Dendritic cell treated with granulocyte-macrophage colony-stimulating factor and Interleukin-4, amounts not matched to agents 40 ng/mL and 50 ng/mL, for 4 days (primary cell): ENCODE measurements at regions not wholly inside any gene's neighbourhood (a gene's known extent, or its start where the extent isn't known, plus 50 kb on each side); places are given as distances from the start of the nearest gene placed in this dataset.
"Not testable (repeated sequence)": the region's sequence is repeated elsewhere in the genome, so short reads cannot be mapped to it uniquely, and the experiment has no call there.

ENCODE experiments used
- H3K27ac Mint-ChIP-seq: one replicate; pipeline ENCODE4 v1.8.0; 2022; ENCODE audit warnings: mild to moderate bottlenecking, mixed read lengths
- H3K27me3 Mint-ChIP-seq: one replicate; pipeline ENCODE4 v1.8.0; 2022; ENCODE audit warnings: mild to moderate bottlenecking, mixed read lengths
- H3K36me3 Mint-ChIP-seq: one replicate; pipeline ENCODE4 v1.8.0; 2022; ENCODE audit warnings: low read depth, mixed read lengths
- H3K4me1 Mint-ChIP-seq: one replicate; pipeline ENCODE4 v1.8.0; 2022; ENCODE audit warnings: low read depth, mixed read lengths
- H3K4me3 Mint-ChIP-seq: one replicate; pipeline ENCODE4 v1.8.0; 2022; ENCODE audit warnings: mild to moderate bottlenecking, moderate library complexity, mixed read lengths
- H3K9me3 Mint-ChIP-seq: one replicate; pipeline ENCODE4 v1.8.0; 2022; ENCODE audit warnings: mixed read lengths
- intact Hi-C: fragments of 100-400 bp; cut with micrococcal nuclease; formaldehyde crosslinking; loops from one replicate; pipeline ENCODE4 v1.15.0; 2022

DNA sequence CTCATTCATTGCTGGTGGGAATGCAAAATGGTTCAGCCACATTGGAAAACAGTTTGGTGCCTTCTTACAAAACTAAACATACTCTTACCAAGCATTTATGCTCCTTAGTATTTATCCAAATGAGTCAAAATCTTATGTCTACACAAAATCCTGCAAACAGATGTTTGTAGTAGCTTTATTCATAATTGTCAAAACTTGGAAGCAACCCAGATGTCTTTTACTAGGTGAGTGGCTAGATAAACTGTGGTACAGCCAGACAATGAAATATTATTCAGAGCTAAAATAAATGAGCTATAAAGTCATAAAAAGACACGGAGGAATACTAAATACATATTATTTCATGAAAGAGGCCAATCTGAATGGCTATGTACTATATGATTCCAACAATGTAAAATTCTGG, 709.5 kb downstream of the NSUN3 start:
- Mint-ChIP-seq H3K27ac (no peak overlapping the region), H3K27me3 (no peaks in the 10 kb centered on the region), H3K4me1 (no peaks in the 10 kb centered on the region), H3K9me3 (peaks cover 3% of the 10 kb centered on the region), H3K36me3 (no peaks in the 10 kb centered on the region), H3K4me3 (no peak overlapping the region)
- intact Hi-C loops: no loop called here

DNA sequence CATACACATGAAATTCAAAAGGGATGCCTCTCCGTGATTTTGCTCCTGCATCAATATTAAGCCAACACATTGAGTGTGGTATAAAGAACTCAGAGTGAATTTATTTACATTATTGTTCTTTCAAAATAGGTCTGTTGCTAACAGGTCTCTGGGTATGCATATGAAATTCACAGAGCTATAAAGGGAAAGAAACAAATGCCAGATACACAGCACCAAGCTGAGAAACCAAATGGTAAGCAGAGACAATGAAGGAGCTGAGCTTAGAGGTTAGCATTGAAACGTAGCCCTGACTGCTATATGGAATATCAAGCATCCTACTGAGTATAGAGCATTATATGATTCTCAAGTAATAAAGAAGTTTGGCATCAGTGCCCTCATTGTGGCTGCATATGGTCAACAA, 712.9 kb downstream of the NSUN3 start:
- no peaks in the 10 kb centered on the region for H3K27me3 Mint-ChIP-seq
- no peaks in the 10 kb centered on the region for H3K36me3 Mint-ChIP-seq
- intact Hi-C loops: no loop called here
- H3K4me3 Mint-ChIP-seq: no peak overlapping the region
- H3K4me1 Mint-ChIP-seq: no peaks in the 10 kb centered on the region
- H3K27ac Mint-ChIP-seq: no peak overlapping the region
- H3K9me3 Mint-ChIP-seq: no peaks in the 10 kb centered on the region

DNA sequence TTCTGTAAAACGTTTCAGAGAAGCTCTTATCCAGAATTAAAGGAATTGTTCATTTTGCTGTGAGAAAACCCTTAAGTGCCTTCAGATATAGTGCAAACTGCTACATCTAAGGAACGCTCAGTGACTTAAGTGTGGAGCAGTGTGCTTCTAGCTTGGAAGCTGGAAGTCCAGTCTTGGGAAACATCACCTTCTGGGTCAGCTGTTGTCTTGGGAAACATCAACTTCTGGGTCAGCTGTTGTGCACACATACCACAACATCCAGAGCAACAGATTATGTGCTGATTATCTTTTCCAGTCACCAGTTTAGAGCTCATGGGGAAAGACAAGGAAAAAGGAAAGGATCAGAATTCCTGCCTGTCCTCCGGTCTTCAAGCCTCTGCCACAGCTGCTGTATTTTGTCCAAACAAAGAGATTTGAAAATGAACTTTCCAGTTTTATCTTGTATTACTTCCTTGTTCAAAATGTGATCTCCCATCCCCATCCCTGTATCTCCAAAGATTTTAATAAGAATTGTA, 713.6 kb downstream of the NSUN3 start:
- H3K4me3 Mint-ChIP-seq: no peak overlapping the region
- H3K36me3 Mint-ChIP-seq: no peaks in the 10 kb centered on the region
- no peaks in the 10 kb centered on the region for H3K4me1 Mint-ChIP-seq
- no peaks in the 10 kb centered on the region for H3K9me3 Mint-ChIP-seq
- no peaks in the 10 kb centered on the region for H3K27me3 Mint-ChIP-seq
- no peak overlapping the region for H3K27ac Mint-ChIP-seq
- intact Hi-C loops: no loop called here

DNA sequence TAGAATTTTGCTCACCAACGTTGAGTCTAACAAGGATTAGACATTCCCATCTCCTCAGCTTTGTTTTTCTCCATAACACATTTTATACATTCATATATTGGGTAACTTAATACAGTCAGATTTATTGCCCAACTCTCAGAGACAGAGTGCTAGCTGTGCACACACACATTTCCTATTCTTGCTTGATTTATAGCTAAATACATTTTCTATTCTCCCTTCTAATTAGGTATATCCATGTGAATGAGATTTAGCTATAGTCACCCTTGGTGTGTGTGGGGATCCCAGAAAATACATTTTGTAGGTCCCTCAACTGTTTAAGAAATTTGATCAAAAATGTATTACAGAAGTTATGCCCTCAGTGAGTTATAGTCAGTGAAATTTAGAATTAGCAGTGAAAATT, 715.4 kb downstream of the NSUN3 start:
- Mint-ChIP-seq H3K36me3 (no peaks in the 10 kb centered on the region), H3K4me3 (no peak overlapping the region), H3K9me3 (no peaks in the 10 kb centered on the region)

DNA sequence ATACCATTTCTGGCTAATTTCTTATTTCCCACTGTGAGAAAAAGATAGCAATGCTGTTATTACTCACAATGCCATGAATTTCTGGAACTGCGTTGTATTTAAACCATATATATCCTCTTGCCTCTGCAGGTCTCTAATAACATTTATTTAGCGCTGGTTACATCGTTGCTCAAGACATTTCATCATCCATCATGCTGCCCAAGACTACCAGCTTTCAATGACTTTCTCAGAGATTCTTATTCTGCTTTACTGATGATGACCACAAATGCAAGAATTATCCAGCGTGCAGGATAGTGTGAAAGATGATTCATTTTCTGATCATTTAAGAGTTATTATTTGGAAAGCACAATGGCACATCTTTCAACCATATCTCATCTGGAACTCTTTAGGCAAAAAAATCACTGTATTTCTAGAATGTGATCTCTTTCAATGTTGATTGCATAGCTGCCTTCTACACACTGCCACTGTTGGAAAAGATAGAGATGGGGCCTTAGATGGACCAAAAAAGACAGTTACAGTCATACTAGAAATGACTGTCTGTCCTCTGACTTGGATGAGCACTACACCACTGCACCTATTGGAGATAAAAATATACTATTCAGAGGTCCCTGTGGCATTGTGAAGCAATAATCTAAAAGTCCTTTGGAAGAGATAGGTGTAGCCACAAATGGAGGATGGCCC, 716.1 kb downstream of the NSUN3 start:
- Mint-ChIP-seq H3K9me3 (no peaks in the 10 kb centered on the region), H3K36me3 (no peaks in the 10 kb centered on the region), H3K27me3 (no peaks in the 10 kb centered on the region), H3K4me3 (no peak overlapping the region), H3K4me1 (no peaks in the 10 kb centered on the region), H3K27ac (no peak overlapping the region)
- intact Hi-C loops: no loop called here

More for the DNA sequence above, 715.4 kb downstream of the NSUN3 start:
- H3K27ac Mint-ChIP-seq: no peak overlapping the region
- intact Hi-C loops: no loop called here
- no peaks in the 10 kb centered on the region for H3K27me3 Mint-ChIP-seq
- H3K4me1 Mint-ChIP-seq: no peaks in the 10 kb centered on the region

DNA sequence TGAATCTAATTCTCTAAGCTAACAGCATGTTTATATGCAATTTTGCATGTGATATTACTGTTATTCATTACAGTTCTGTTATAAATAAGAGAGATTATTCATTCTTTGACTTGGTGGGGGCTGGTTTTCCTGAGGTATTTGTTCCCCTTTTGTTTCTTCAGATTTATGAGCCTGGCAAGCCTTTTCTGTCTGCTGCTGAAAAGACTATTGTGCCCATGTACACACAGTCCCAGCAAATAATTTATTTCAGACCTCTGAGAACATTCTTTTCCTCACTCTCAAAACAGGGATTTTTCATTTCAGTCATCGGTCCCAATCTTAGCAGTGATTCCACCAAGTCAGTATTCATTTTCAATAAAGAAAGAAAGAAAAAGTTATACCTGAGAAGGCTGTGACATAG, 716.8 kb downstream of the NSUN3 start:
- Mint-ChIP-seq H3K27ac (no peak overlapping the region), H3K9me3 (no peaks in the 10 kb centered on the region), H3K36me3 (no peaks in the 10 kb centered on the region), H3K4me3 (no peak overlapping the region), H3K27me3 (no peaks in the 10 kb centered on the region), H3K4me1 (no peaks in the 10 kb centered on the region)
- intact Hi-C loops: no loop called here

DNA sequence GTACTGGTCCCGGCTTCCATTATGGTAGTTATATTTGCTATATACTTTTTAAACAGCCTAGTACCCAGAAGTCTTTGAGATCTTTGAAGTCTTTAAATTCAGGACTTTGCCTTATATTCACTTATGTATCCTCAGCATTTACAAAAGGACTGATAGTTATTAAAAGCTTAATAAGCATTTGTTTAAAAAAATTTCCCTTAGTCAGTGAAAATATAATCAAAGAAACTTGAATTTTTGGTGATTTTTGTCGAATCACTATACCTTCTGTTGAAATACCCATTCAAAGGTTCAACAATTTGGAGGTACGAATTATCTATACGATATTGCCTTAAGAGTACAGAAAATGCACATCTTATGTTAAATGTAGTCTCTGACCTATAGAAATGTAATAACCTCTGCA, 721.4 kb downstream of the NSUN3 start:
- intact Hi-C loops: no loop called here
- no peaks in the 10 kb centered on the region for H3K27me3 Mint-ChIP-seq
- H3K36me3 Mint-ChIP-seq: no peaks in the 10 kb centered on the region
- no peak overlapping the region for H3K27ac Mint-ChIP-seq
- H3K9me3 Mint-ChIP-seq: no peaks in the 10 kb centered on the region
- no peak overlapping the region for H3K4me3 Mint-ChIP-seq
- H3K4me1 Mint-ChIP-seq: no peaks in the 10 kb centered on the region

DNA sequence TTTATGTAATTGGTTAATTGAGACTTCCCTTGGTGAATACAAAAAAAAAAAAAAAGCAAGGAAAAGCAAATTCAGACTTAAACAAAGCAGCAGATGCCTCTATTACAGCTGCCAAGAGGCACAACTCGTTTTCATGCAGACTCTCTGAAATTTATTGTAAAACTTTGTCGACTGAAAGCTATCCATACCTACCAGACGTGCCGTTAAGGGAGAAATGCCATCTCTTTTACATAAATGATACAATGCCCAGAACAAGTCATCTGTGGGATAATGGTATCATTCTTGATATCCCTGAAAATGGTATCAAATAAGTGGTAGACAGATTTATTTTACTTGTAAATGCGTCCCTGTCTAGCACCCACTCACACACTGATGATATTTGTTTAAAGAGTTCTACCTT, 724.2 kb downstream of the NSUN3 start:
- Mint-ChIP-seq H3K36me3 (no peaks in the 10 kb centered on the region), H3K4me3 (no peak overlapping the region), H3K27ac (no peak overlapping the region), H3K9me3 (no peaks in the 10 kb centered on the region), H3K4me1 (no peaks in the 10 kb centered on the region), H3K27me3 (no peaks in the 10 kb centered on the region)
- intact Hi-C loops: no loop called here

DNA sequence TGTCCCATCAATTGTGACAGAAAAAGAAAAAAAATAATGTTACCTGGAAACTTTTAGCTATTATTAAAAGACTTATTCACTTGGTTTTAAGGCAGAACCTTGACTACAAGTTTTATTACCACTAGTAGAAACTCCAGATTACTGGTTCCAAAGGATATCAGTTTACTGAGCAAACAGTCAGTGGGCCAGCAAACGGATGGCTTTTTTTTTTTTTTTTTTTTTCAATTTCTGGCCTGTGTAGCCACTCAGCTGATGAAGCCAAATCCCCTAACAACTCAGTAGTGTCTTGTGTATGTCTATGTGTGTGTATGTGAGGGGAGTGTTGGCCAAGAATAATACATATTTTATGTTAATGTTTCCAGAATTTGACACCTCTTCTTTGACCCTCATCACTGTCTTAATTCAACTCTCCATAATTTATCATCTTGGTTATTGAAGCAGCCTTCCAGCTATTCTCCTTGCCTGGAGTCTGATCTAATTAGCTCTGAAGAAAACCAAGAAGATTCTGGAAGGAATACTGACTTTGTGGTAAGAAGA, 724.9 kb downstream of the NSUN3 start:
- Mint-ChIP-seq H3K27ac (no peak overlapping the region), H3K4me1 (no peaks in the 10 kb centered on the region), H3K36me3 (no peaks in the 10 kb centered on the region), H3K9me3 (no peaks in the 10 kb centered on the region), H3K27me3 (no peaks in the 10 kb centered on the region), H3K4me3 (no peak overlapping the region)
- intact Hi-C loops: no loop called here

DNA sequence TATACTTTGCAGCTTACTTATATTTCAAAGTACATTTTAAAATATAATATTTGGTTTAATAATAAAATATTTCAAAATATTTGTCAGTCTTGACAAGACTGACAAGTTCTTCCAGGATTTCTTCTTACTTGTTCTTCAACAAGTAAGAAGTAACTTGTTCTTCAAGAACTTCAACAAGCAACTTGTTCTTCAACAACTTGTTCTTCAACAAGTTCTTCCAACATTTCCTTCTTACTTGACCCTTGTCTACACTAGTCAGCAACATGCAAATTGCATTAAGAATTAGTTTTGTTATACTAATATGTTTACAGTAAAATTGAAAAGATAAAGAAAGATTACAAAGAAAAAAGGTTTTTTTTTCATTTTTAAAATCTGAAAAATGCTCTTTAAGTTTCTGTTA, 731.7 kb downstream of the NSUN3 start:
- H3K27ac Mint-ChIP-seq: no peak overlapping the region
- intact Hi-C loops: no loop called here
- no peak overlapping the region for H3K4me3 Mint-ChIP-seq
- no peaks in the 10 kb centered on the region for H3K36me3 Mint-ChIP-seq
- H3K4me1 Mint-ChIP-seq: no peaks in the 10 kb centered on the region
- no peaks in the 10 kb centered on the region for H3K27me3 Mint-ChIP-seq
- H3K9me3 Mint-ChIP-seq: no peaks in the 10 kb centered on the region

DNA sequence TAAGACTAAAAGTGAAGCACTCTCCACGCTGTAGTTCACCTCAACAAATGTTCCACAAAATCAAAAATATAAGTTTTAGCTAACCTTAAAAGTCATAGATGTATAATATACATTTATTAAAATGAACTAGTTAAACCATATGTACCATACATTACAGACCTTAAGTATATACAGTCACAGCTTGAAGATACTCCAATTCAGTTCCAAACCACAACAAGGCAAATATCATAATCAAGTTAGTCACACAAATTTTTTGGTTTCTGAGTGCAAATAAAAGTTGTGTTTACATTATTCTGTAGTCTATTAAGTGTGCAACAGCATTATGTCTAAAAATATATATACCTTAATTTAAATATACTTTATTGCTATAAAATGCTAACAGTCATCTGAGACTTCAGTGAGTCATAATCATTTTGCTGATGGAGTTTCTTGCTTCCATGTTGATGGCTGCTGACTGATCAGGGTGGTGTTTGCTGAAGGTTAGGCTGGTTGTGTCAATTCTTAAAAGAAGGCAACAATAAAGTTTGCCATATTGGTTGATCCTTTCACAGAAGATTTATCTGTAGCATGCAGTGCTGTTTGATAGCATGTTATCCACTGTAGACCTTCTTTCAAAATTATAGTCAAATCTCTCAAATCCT, 736.7 kb downstream of the NSUN3 start:
- Mint-ChIP-seq H3K4me1 (no peaks in the 10 kb centered on the region), H3K27me3 (no peaks in the 10 kb centered on the region), H3K36me3 (no peaks in the 10 kb centered on the region), H3K27ac (no peak overlapping the region), H3K9me3 (peaks cover 9% of the 10 kb centered on the region), H3K4me3 (no peak overlapping the region)
- intact Hi-C loops: no loop called here

DNA sequence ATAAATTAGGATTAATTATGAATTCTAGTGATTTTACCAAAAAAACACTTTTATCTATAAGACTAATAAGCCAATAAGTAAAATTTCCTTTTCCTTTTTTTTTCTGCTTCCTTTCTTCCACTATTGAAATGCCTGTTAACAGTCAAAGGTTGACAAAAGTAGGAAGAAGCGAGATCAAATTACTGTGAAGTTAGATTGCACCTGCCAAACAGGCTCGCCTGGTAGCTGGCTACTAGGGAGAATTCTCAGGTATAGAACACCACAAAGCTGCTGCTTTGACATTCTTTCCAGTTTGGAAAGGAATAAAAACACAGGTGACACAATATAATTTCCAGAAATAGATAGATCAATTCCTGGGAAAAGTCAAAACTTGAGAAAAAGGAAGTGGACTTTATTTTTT, 749.0 kb downstream of the NSUN3 start:
- intact Hi-C loops: no loop called here
- H3K36me3 Mint-ChIP-seq: no peaks in the 10 kb centered on the region
- H3K4me3 Mint-ChIP-seq: no peak overlapping the region
- H3K4me1 Mint-ChIP-seq: no peaks in the 10 kb centered on the region
- H3K27me3 Mint-ChIP-seq: no peaks in the 10 kb centered on the region
- H3K27ac Mint-ChIP-seq: no peak overlapping the region
- no peaks in the 10 kb centered on the region for H3K9me3 Mint-ChIP-seq

DNA sequence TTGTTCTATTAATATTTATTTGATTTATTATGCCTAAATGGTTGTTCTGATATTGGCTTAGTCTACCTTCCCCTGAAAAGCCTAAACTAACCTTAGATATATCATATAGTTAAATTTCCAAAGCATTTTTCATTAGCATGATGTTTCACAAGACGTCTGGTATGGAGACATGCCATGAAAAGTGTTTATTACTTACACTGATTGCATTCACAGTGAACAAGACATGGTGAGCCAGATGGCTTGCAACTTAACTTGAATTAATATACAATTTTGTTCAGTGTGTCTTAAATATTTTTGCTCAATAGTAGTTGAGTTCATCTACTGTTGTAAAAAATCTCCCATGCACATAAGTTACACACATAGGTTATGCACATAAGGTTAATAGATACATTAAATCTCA, 758.4 kb downstream of the NSUN3 start:
- no peak overlapping the region for H3K4me3 Mint-ChIP-seq
- H3K4me1 Mint-ChIP-seq: no peaks in the 10 kb centered on the region
- intact Hi-C loops: no loop called here
- H3K36me3 Mint-ChIP-seq: no peaks in the 10 kb centered on the region
- no peaks in the 10 kb centered on the region for H3K9me3 Mint-ChIP-seq
- no peaks in the 10 kb centered on the region for H3K27me3 Mint-ChIP-seq
- H3K27ac Mint-ChIP-seq: no peak overlapping the region

DNA sequence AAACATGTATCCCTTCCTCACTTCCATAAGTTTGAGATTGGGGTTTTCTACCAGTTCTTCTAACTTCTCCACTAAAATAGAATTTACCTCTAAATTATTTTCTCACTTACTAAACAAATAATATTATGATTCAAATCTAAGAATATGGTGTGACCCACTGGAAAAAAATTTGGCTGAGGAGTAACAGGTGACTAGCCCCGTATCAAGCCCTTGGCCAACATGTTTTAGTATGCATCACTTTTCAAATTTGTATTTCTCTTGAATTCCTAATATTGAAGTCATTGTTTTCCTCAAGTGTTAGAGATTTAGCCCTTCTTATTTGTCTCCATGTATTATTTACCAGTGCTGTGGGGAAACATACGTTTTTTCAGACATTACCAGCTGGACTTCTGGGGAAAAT, 759.4 kb downstream of the NSUN3 start:
- intact Hi-C loops: no loop called here
- Mint-ChIP-seq H3K4me1 (no peaks in the 10 kb centered on the region), H3K9me3 (no peaks in the 10 kb centered on the region), H3K4me3 (no peak overlapping the region), H3K27me3 (no peaks in the 10 kb centered on the region), H3K27ac (no peak overlapping the region), H3K36me3 (no peaks in the 10 kb centered on the region)

DNA sequence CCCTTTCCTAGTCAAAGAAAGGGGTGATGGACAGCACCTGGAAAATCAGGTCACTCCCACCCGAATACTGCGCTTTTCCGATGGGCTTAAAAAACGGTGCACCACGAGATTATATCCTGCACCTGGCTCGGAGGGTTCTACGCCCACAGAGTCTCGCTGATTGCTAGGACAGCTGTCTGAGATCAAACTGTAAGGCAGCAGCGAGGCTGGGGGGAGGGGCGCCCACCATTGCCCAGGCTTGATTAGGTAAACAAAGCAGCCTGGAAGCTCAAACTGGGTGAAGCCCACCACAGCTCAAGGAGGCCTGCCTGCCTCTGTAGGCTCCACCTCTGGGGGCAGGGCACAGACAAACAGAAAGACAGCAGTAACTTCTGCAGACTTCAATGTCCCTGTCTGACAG, 783.4 kb downstream of the NSUN3 start:
- H3K4me1 Mint-ChIP-seq, H3K4me3 Mint-ChIP-seq, H3K36me3 Mint-ChIP-seq, H3K27ac Mint-ChIP-seq, H3K27me3 Mint-ChIP-seq, intact Hi-C loops: not testable (repeated sequence)
- peaks cover 19% of the 10 kb centered on the region for H3K9me3 Mint-ChIP-seq
